Smooth muscle cell (in vitro differentiated cells): ENCODE measurements at regions not wholly inside any gene's neighbourhood (a gene's known extent, or its start where the extent isn't known, plus 50 kb on each side); places are given as distances from the start of the nearest gene placed in this dataset.

Source experiments
- DNase-seq: peaks from one replicate; lab custom pipeline; 2025; ENCODE audit not compliant: unreplicated experiment; lab: John Stamatoyannopoulos, UW
- H2AFZ ChIP-seq: fragments of 200-600 bp; sonication (generic); 2 replicates; pipeline ENCODE4 v1.6.0; 2016; ENCODE audit warnings: antibody characterized with exemption, low read depth, mild to moderate bottlenecking
- H3F3A ChIP-seq: fragments of 200-600 bp; sonication (generic); 2 replicates; pipeline ENCODE4 v1.6.0; 2017; ENCODE audit warnings: antibody characterized with exemption, low read depth
- H3K27ac ChIP-seq: fragments of 200-600 bp; sonication (generic); 2 replicates; pipeline ENCODE4 v1.5.1; 2016; ENCODE audit warnings: low read depth, mild to moderate bottlenecking
- H3K27me3 ChIP-seq: fragments of 200-600 bp; sonication (generic); 2 replicates; pipeline ENCODE4 v1.6.1; 2016; ENCODE audit warnings: low read depth, mild to moderate bottlenecking
- H3K36me3 ChIP-seq: fragments of 200-600 bp; sonication (generic); 2 replicates; pipeline ENCODE4 v1.5.1; 2016; ENCODE audit warnings: low read depth
- H3K4me1 ChIP-seq: fragments of 200-600 bp; sonication (generic); 2 replicates; pipeline ENCODE4 v1.5.1; 2016; ENCODE audit warnings: low read depth
- H3K4me2 ChIP-seq: fragments of 200-600 bp; sonication (generic); 2 replicates; pipeline ENCODE4 v1.6.0; 2016; ENCODE audit warnings: mild to moderate bottlenecking
- H3K4me3 ChIP-seq: fragments of 200-600 bp; sonication (generic); 2 replicates; pipeline ENCODE4 v1.5.1; 2016; ENCODE audit warnings: mild to moderate bottlenecking
- H3K79me2 ChIP-seq: fragments of 200-600 bp; sonication (generic); 2 replicates; pipeline ENCODE4 v1.6.0; 2016; ENCODE audit warnings: low read depth, mild to moderate bottlenecking
- H3K9ac ChIP-seq: fragments of 200-600 bp; sonication (generic); 2 replicates; pipeline ENCODE4 v1.6.0; 2016; ENCODE audit warnings: low read depth
- H3K9me3 ChIP-seq: fragments of 200-600 bp; sonication (generic); replicated peaks from 2 replicates; pipeline ENCODE4 v1.5.1; 2016; ENCODE audit warnings: low read depth
- H4K20me1 ChIP-seq: fragments of 200-600 bp; sonication (generic); 2 replicates; pipeline ENCODE4 v1.6.0; 2016; ENCODE audit warnings: low read depth
- WGBS: methylation state at CpG from one replicate; pipeline ENCODE4 v1.1.7; 2016; ENCODE audit warnings: low lambda C conversion rate; 5-methylcytosine and 5-hydroxymethylcytosine counted together
- TF ChIP-seq, protein P1 (sequence below): fragments of 200-600 bp; sonication (generic); IDR thresholded peaks from 2 replicates; pipeline ENCODE4 v1.5.1; 2017; ENCODE audit warnings: borderline replicate concordance, mild to moderate bottlenecking, antibody characterized with exemption; ENCODE audit not compliant: insufficient read depth, poor library complexity, severe bottlenecking

- TF ChIP-seq, protein P1, sequence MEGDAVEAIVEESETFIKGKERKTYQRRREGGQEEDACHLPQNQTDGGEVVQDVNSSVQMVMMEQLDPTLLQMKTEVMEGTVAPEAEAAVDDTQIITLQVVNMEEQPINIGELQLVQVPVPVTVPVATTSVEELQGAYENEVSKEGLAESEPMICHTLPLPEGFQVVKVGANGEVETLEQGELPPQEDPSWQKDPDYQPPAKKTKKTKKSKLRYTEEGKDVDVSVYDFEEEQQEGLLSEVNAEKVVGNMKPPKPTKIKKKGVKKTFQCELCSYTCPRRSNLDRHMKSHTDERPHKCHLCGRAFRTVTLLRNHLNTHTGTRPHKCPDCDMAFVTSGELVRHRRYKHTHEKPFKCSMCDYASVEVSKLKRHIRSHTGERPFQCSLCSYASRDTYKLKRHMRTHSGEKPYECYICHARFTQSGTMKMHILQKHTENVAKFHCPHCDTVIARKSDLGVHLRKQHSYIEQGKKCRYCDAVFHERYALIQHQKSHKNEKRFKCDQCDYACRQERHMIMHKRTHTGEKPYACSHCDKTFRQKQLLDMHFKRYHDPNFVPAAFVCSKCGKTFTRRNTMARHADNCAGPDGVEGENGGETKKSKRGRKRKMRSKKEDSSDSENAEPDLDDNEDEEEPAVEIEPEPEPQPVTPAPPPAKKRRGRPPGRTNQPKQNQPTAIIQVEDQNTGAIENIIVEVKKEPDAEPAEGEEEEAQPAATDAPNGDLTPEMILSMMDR, result no peak
- WGBS, result 94% methylated on average over 3 of the region's 3 CpGs
- no peaks in the 10 kb centered on the region for H4K20me1 ChIP-seq
These were observed 165.4 kb downstream of the MIS18A start for GRCh38 chr21:32113486-32113885.

DNA sequence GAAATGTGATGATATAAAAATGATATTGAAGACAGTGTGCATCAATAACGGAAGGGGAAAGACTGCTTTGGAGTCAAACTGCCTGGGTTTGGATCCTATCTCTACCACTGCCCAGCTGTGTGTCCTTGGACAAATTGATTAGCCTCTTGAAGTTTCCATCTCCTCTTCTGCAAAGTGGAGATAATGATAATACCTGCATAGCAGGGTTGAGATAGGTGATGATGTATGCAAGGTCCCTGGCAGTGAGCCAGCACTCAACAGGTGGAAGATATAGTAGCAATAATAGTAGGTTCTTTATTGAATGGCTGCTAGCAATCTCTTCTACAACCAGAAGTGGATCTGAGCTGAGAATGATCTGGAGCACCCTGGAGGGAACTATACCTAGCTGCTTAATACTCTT, 166.7 kb downstream of the MIS18A start:
- H3K36me3 ChIP-seq, result no peaks in the 10 kb centered on the region
- H3K27ac ChIP-seq, result no peak overlapping the region
- no peak for DNase-seq
- no peak overlapping the region for H3K4me2 ChIP-seq
- H3K9me3 ChIP-seq, result no peaks in the 10 kb centered on the region
- no peak overlapping the region for H3K4me3 ChIP-seq
- H3F3A ChIP-seq, result no peaks in the 10 kb centered on the region
- H3K79me2 ChIP-seq, result no peaks in the 10 kb centered on the region
- WGBS, result 80% methylated on average over 1 of the region's 1 CpG
- H3K27me3 ChIP-seq, result no peaks in the 10 kb centered on the region
- TF ChIP-seq, protein P1, result no peak
- no peak overlapping the region for H2AFZ ChIP-seq
- H4K20me1 ChIP-seq, result no peaks in the 10 kb centered on the region
- no peaks in the 10 kb centered on the region for H3K4me1 ChIP-seq
- no peak overlapping the region for H3K9ac ChIP-seq

More at GRCh38 chr21:32113486-32113885, 165.4 kb downstream of the MIS18A start:
- no peaks in the 10 kb centered on the region for H3K4me1 ChIP-seq
- H3K27me3 ChIP-seq, result no peaks in the 10 kb centered on the region
- no peak overlapping the region for H3K4me3 ChIP-seq
- no peaks in the 10 kb centered on the region for H3K36me3 ChIP-seq
- H2AFZ ChIP-seq, result no peak overlapping the region
- no peak for DNase-seq
- no peaks in the 10 kb centered on the region for H3K79me2 ChIP-seq
- H3K4me2 ChIP-seq, result no peak overlapping the region
- no peak overlapping the region for H3K27ac ChIP-seq
- H3K9me3 ChIP-seq, result no peaks in the 10 kb centered on the region
- H3F3A ChIP-seq, result no peaks in the 10 kb centered on the region
- no peak overlapping the region for H3K9ac ChIP-seq

DNA sequence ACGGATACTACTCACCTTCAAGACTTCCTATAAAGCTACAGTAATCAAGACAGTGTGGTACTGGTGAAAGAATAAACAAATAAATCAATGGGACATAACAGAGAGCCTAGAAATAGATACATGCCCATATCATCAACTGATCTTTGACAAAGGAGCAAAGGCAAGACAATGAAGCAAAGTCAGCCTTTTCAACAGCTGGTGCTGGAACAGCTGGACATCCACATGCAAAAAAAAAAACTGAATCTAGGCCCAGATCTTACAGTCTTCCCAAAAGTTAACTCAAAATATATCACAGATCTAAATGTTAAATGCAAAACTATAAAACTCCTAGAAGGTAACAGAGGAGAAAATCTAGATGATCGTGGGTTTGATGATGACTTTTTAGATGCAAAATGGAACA, 170.3 kb downstream of the MIS18A start:
- H3K9me3 ChIP-seq, result no peaks in the 10 kb centered on the region
- H3F3A ChIP-seq, result no peaks in the 10 kb centered on the region
- TF ChIP-seq, protein P1, result no peak
- H3K27ac ChIP-seq, result no peak overlapping the region
- DNase-seq, result no peak
- no peaks in the 10 kb centered on the region for H3K36me3 ChIP-seq
- no peaks in the 10 kb centered on the region for H3K4me1 ChIP-seq
- no peaks in the 10 kb centered on the region for H3K27me3 ChIP-seq
- H2AFZ ChIP-seq, result no peak overlapping the region
- H3K79me2 ChIP-seq, result no peaks in the 10 kb centered on the region
- 88% methylated on average over 2 of the region's 2 CpGs for WGBS
- H3K4me3 ChIP-seq, result no peak overlapping the region
- no peak overlapping the region for H3K4me2 ChIP-seq
- H4K20me1 ChIP-seq, result no peaks in the 10 kb centered on the region
- H3K9ac ChIP-seq, result no peak overlapping the region

- Histone ChIP-seq H2AFZ (no peak overlapping the region), H4K20me1 (no peaks in the 10 kb centered on the region), H3K79me2 (no peaks in the 10 kb centered on the region), H3K4me1 (no peaks in the 10 kb centered on the region), H3K4me3 (no peak overlapping the region), H3F3A (no peaks in the 10 kb centered on the region), H3K36me3 (no peaks in the 10 kb centered on the region), H3K4me2 (no peak overlapping the region), H3K27ac (no peak overlapping the region), H3K9me3 (no peaks in the 10 kb centered on the region), H3K27me3 (no peaks in the 10 kb centered on the region), H3K9ac (no peak overlapping the region)
- WGBS, result 91% methylated on average over 1 of the region's 1 CpG
- no peak for DNase-seq
- TF ChIP-seq, protein P1, result no peak
These were observed 175.5 kb downstream of the MIS18A start for GRCh38 chr21:32103361-32103760.
